Spleen (tissue), 11 donors: ENCODE measurements at regions not wholly inside any gene's neighbourhood (a gene's known extent, or its start where the extent isn't known, plus 50 kb on each side); places are given as distances from the start of the nearest gene placed in this dataset.

Source experiments
- DNase-seq: peaks from one replicate; pipeline ENCODE4 v3.0.0-alpha.2; 2020
- H3K27ac ChIP-seq, 8 donors: fragments of 200-600 bp; sonication (generic) in 7 of 8; 1 replicate in 4 of 8; 2 replicates in 4 of 8; pipeline versions ENCODE4 v1.5.0 to v1.8.0; 2016 to 2021; ENCODE audit warnings: inconsistent platforms in 4 of 8, mild to moderate bottlenecking in 4 of 8, moderate library complexity in 1 of 8
- H3K27me3 ChIP-seq, 7 donors: fragments of 200-600 bp; sonication (generic) in 6 of 7; replicated peaks in 1 of 7; 1 replicate in 4 of 7; 2 replicates in 3 of 7; pipeline versions ENCODE4 v1.5.0 to v1.8.0; 2016 to 2021; ENCODE audit warnings: inconsistent platforms in 3 of 7, mild to moderate bottlenecking in 1 of 7
- H3K36me3 ChIP-seq, 6 donors: fragments of 200-600 bp; sonication (generic) in 5 of 6; 1 replicate in 4 of 6; 2 replicates in 2 of 6; pipeline versions ENCODE4 v1.5.0 to v1.8.0; 2016 to 2021; ENCODE audit warnings: inconsistent platforms in 2 of 6
- H3K4me1 ChIP-seq, 6 donors: fragments of 200-600 bp; sonication (generic) in 5 of 6; 1 replicate in 3 of 6; 2 replicates in 3 of 6; pipeline versions ENCODE4 v1.5.0 to v1.8.0; 2016 to 2021; ENCODE audit warnings: inconsistent platforms in 3 of 6
- H3K4me3 ChIP-seq, 8 donors: fragments of 200-600 bp; sonication (generic) in 7 of 8; 1 replicate in 4 of 8; 2 replicates in 4 of 8; pipeline versions ENCODE4 v1.5.0 to v1.8.0; 2016 to 2021; ENCODE audit warnings: inconsistent platforms in 4 of 8, mild to moderate bottlenecking in 4 of 8, moderate library complexity in 2 of 8
- H3K9me3 ChIP-seq, 8 donors: fragments of 200-600 bp; sonication (generic) in 7 of 8; 1 replicate in 4 of 8; 2 replicates in 4 of 8; pipeline versions ENCODE4 v1.5.0 to v1.8.0; 2016 to 2021; ENCODE audit warnings: inconsistent platforms in 4 of 8
- POLR2A ChIP-seq, 3 donors: fragments of 450-650 bp; IDR thresholded peaks; one replicate each; pipeline ENCODE4 v1.5.1; 2017; ENCODE audit warnings: antibody characterized with exemption in 3 of 3, mild to moderate bottlenecking in 1 of 3
- POLR2AphosphoS5 ChIP-seq, 3 donors: sonication (generic); formaldehyde crosslinking; IDR thresholded peaks; one replicate each; pipeline ENCODE4 v1.5.1; 2017; ENCODE audit warnings: antibody characterized with exemption in 3 of 3
- WGBS, 5 donors: extraction: QIAGEN DNeasy Blood & Tissue Kit in 3 of 5; methylation state at CpG; one replicate each; pipeline versions ENCODE4 v1.1.5 to v1.1.7; 2013 to 2018; 5-methylcytosine and 5-hydroxymethylcytosine counted together
- intact Hi-C: fragments of 100-400 bp; cut with DNase I; formaldehyde crosslinking; loops from one replicate; pipeline ENCODE4 v1.15.0; 2023; ENCODE audit warnings: low total_unique reads
- TF ChIP-seq, protein P1 (sequence below), 11 experiments: fragments of 200-600 bp in 7 of 11; fragments of 450-650 bp in 4 of 11; sonication (generic) in 4 of 11; IDR thresholded peaks in 8 of 11; conservative IDR thresholded peaks in 3 of 11; 1 replicate in 7 of 11; 2 replicates in 4 of 11; pipeline versions ENCODE4 v1.4.0 to v1.8.0; 2016 to 2021; ENCODE audit warnings: antibody characterized with exemption in 11 of 11, inconsistent platforms in 4 of 11, mild to moderate bottlenecking in 1 of 11
- donor health status: healthy with polysubstance abuse.
- donor health status: DM: no; HTN: no; CAD: no; lungs with moderate emphysema.
- donor health status: DM: no; HTN: no; CAD: no.
- donor health status: Bipolar disorder and iron deficiency.
- donor health status: healthy.
- donor health status: DM: no; HTN: no; CAD: no.
- donor health status: DM: yes; HTN: yes; CAD: no.

DNA sequence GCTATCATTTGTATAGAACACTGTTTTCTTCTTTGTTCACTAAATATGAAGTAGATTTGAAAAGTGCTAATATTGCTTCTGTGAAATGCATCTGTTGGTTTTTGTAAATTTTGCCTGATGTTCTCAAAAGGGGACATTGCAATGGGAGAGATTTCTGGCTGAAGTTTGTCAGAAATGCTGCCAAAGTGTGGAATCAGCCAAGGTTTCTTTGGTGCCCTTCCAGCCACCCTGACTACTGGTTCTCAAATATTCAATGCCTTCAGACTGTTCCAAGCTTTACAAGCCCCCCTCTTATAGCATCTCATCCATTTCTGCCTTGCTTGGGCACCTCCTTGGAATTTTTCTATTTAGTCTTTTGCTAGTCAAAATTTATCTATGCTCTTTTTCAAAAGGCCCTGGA, 60.6 kb upstream of the TMLHE start:
- Histone ChIP-seq H3K4me1 (no peaks in the 10 kb centered on the region), H3K36me3 (no peaks in the 10 kb centered on the region), H3K27me3 (no peaks in the 10 kb centered on the region), H3K4me3 (no peak overlapping the region), H3K27ac (no peak overlapping the region), H3K9me3 (no peaks in the 10 kb centered on the region)
- intact Hi-C loops, result no loop called here
- TF ChIP-seq POLR2AphosphoS5 (IDR thresholded peaks at IDR 0.05) (no peak), POLR2A (IDR thresholded peaks at IDR 0.05) (no peak)
- TF ChIP-seq, protein P1, sequence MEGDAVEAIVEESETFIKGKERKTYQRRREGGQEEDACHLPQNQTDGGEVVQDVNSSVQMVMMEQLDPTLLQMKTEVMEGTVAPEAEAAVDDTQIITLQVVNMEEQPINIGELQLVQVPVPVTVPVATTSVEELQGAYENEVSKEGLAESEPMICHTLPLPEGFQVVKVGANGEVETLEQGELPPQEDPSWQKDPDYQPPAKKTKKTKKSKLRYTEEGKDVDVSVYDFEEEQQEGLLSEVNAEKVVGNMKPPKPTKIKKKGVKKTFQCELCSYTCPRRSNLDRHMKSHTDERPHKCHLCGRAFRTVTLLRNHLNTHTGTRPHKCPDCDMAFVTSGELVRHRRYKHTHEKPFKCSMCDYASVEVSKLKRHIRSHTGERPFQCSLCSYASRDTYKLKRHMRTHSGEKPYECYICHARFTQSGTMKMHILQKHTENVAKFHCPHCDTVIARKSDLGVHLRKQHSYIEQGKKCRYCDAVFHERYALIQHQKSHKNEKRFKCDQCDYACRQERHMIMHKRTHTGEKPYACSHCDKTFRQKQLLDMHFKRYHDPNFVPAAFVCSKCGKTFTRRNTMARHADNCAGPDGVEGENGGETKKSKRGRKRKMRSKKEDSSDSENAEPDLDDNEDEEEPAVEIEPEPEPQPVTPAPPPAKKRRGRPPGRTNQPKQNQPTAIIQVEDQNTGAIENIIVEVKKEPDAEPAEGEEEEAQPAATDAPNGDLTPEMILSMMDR (IDR thresholded peaks at IDR 0.05 in 8 of 11, conservative IDR thresholded peaks at IDR 0.05 in 3 of 11), result no peak
- no peak for DNase-seq

DNA sequence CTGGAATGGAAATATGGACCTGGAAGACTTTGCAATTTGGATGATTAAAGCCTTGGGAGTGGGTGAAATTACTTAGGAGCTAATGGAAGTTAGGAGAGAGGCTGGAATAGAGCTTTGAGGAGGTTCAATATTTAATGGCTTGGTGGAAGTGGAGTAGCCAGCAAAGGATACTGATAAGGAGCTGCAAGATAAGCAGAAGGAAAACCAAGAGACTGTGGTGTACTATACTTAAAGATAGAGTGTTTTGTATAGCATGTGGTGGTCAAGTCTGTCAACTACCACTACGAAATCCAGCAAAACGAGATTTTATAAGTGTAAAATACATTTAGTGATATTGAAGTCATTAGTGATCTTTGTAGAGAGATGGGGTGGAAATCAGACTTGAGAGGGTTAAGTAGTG, 54.0 kb upstream of the TMLHE start:
- WGBS, 5 donors, result 58 to 88% (median 76%) methylated on average over 2 of the region's 2 CpGs
- Histone ChIP-seq H3K9me3 (peaks cover 0 to 10% (median 6%) of the 10 kb centered on the region in 8 donors), H3K27me3 (no peaks in the 10 kb centered on the region), H3K27ac (no peak overlapping the region), H3K4me1 (no peaks in the 10 kb centered on the region), H3K4me3 (no peak overlapping the region), H3K36me3 (no peaks in the 10 kb centered on the region)
- intact Hi-C loops, result no loop called here
- no peak for TF ChIP-seq POLR2AphosphoS5 (IDR thresholded peaks at IDR 0.05)
- TF ChIP-seq POLR2A (IDR thresholded peaks at IDR 0.05), result no peak
- TF ChIP-seq, protein P1 (IDR thresholded peaks at IDR 0.05 in 8 of 11, conservative IDR thresholded peaks at IDR 0.05 in 3 of 11), result no peak
- DNase-seq, result no peak
